ENCODE measurements at regions not wholly inside any gene's neighbourhood (a gene's known extent, or its start where the extent isn't known, plus 50 kb on each side); places are given as distances from the start of the nearest gene placed in this dataset.
"Not testable (repeated sequence)": the region's sequence is repeated elsewhere in the genome, so short reads cannot be mapped to it uniquely, and the experiment has no call there.

GRCh38 chr16:48682971-48683370 is 73.0 kb upstream of the N4BP1 start:
- Histone ChIP-seq H3K4me3 (no peak overlapping the region), H3K27me3 (peaks cover 0 to 14% (median 0%) of the 10 kb centered on the region in 3 donors), H3K27ac (no peak overlapping the region), H3K36me3 (no peaks in the 10 kb centered on the region), H3K4me1 (peaks cover 0 to 6% (median 0%) of the 10 kb centered on the region in 4 donors), H3K9me3 (peaks cover 0 to 5% (median 0%) of the 10 kb centered on the region in 4 donors)
- intact Hi-C loops (cut with DNase I; ENCODE audit: low total_unique reads): no loop called here
- DNase-seq: no peak
- 34 to 45% (median 41%) methylated on average over 3 of the region's 3 CpGs for WGBS, 5 donors
- no peak for TF ChIP-seq EP300 (IDR thresholded peaks at IDR 0.05)
- TF ChIP-seq POLR2AphosphoS5 (IDR thresholded peaks at IDR 0.05): no peak
- no peak for TF ChIP-seq CTCF (IDR thresholded peaks at IDR 0.05)
- no peak for TF ChIP-seq POLR2A (IDR thresholded peaks at IDR 0.05)

GRCh38 chr16:48681520-48681919 is 71.5 kb upstream of the N4BP1 start:
- no peaks in the 10 kb centered on the region for H3K4me1 ChIP-seq
- H3K4me3 ChIP-seq: no peak overlapping the region
- DNase-seq: no peak
- intact Hi-C loops (cut with DNase I; ENCODE audit: low total_unique reads): no loop called here
- H3K36me3 ChIP-seq: no peaks in the 10 kb centered on the region
- H3K27ac ChIP-seq: no peak overlapping the region
- TF ChIP-seq CTCF (IDR thresholded peaks at IDR 0.05) (no peak), EP300 (IDR thresholded peaks at IDR 0.05) (no peak), POLR2A (IDR thresholded peaks at IDR 0.05) (no peak), POLR2AphosphoS5 (IDR thresholded peaks at IDR 0.05) (no peak)
- H3K9me3 ChIP-seq: peaks cover 0 to 5% (median 0%) of the 10 kb centered on the region in 4 donors
- peaks cover 0 to 14% (median 0%) of the 10 kb centered on the region in 3 donors for H3K27me3 ChIP-seq

- H3K9me3 ChIP-seq: peaks cover 0 to 6% (median 3%) of the 10 kb centered on the region in 4 donors
- intact Hi-C loops (cut with DNase I; ENCODE audit: low total_unique reads): no loop called here
- H3K36me3 ChIP-seq: no peaks in the 10 kb centered on the region
- H3K27ac ChIP-seq: no peak overlapping the region
- DNase-seq: no peak
- TF ChIP-seq EP300 (IDR thresholded peaks at IDR 0.05) (no peak), CTCF (IDR thresholded peaks at IDR 0.05) (no peak), POLR2A (IDR thresholded peaks at IDR 0.05) (no peak), POLR2AphosphoS5 (IDR thresholded peaks at IDR 0.05) (no peak)
- H3K27me3 ChIP-seq: peaks cover 0 to 12% (median 0%) of the 10 kb centered on the region in 3 donors
- 70 to 85% (median 78%) methylated on average over 3 of the region's 3 CpGs for WGBS, 5 donors
- no peak overlapping the region for H3K4me3 ChIP-seq
- H3K4me1 ChIP-seq: no peaks in the 10 kb centered on the region
These were observed 70.9 kb upstream of the N4BP1 start for GRCh38 chr16:48680881-48681280.

- DNase-seq: no peak
- Histone ChIP-seq H3K36me3 (no peaks in the 10 kb centered on the region), H3K9me3 (peaks cover 0 to 16% (median 12%) of the 10 kb centered on the region in 4 donors), H3K4me1 (no peaks in the 10 kb centered on the region), H3K4me3 (no peak overlapping the region), H3K27me3 (peaks cover 0 to 6% (median 0%) of the 10 kb centered on the region in 3 donors), H3K27ac (no peak overlapping the region)
- TF ChIP-seq POLR2A (IDR thresholded peaks at IDR 0.05): no peak
- no peak for TF ChIP-seq EP300 (IDR thresholded peaks at IDR 0.05)
- no peak for TF ChIP-seq CTCF (IDR thresholded peaks at IDR 0.05)
- no peak for TF ChIP-seq POLR2AphosphoS5 (IDR thresholded peaks at IDR 0.05)
- WGBS, 5 donors: 88 to 99% (median 94%) methylated on average over 3 of the region's 3 CpGs
- intact Hi-C loops (cut with DNase I; ENCODE audit: low total_unique reads): no loop called here
These were observed 66.9 kb upstream of the N4BP1 start for GRCh38 chr16:48676836-48677235.

GRCh38 chr16:48668184-48668583 is 58.2 kb upstream of the N4BP1 start:
- H3K27ac ChIP-seq; H3K4me3 ChIP-seq; H3K4me1 ChIP-seq; intact Hi-C loops (cut with DNase I; ENCODE audit: low total_unique reads); H3K36me3 ChIP-seq; H3K27me3 ChIP-seq: not testable (repeated sequence)
- 49 to 62% (median 52%) methylated on average over 5 to 8 of the region's 8 CpGs for WGBS, 5 donors
- DNase-seq: peak in 1 of 2 donors; percentile 30
- peaks cover 0 to 23% (median 9%) of the 10 kb centered on the region in 4 donors for H3K9me3 ChIP-seq
